PFSK-1 (cell line): ENCODE measurements at regions not wholly inside any gene's neighbourhood (a gene's known extent, or its start where the extent isn't known, plus 50 kb on each side); places are given as distances from the start of the nearest gene placed in this dataset.

ENCODE experiments used
- POLR2AphosphoS5 ChIP-seq: IDR thresholded peaks from 2 replicates; pipeline ENCODE4 v1.6.1; 2012; ENCODE audit warnings: low read depth, mild to moderate bottlenecking, control low read depth, low read length, moderate library complexity
- REST ChIP-seq, 2 experiments: IDR thresholded peaks; 2 replicates each; pipeline versions ENCODE4 v1.6.1 to v1.8.0; 2011 to 2012; ENCODE audit warnings: low read depth in 2 of 2, low read length in 2 of 2, control low read depth in 1 of 2, inconsistent platforms in 1 of 2, mild to moderate bottlenecking in 1 of 2, moderate library complexity in 1 of 2; ENCODE audit not compliant: insufficient read depth in 1 of 2
- SIN3A ChIP-seq: IDR thresholded peaks from 2 replicates; pipeline ENCODE4 v1.6.1; 2012; ENCODE audit warnings: mild to moderate bottlenecking, low read length, moderate library complexity, borderline replicate concordance; ENCODE audit not compliant: insufficient read depth

DNA sequence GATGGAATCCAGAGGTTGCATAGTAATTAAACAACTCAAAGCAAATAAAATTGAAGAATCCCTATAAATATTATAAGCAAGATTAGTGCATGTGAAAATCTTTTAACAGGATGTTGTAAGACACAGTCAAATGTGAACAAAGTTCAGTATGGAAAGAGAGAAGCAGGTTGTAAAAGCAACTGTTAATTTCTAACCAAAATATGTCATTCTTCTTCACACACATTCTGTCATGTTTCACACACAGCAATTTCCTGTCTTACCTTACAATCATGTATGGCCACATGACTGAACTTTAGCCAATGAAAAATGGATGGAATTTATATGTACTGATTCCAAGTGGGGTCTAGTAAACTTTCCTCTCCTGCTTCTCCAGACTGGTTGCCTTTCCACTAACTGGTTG lies 527.7 kb upstream of the TMPRSS15 start:
- TF ChIP-seq POLR2AphosphoS5 (no peak), REST (IDR thresholded peaks at IDR 0.05; ENCODE audit: insufficient read depth in 1 of 2, low read depth in 2 of 2, low read length in 2 of 2) (no peak), SIN3A (no peak)
